HuH-7 (cell line): ENCODE measurements at regions not wholly inside any gene's neighbourhood (a gene's known extent, or its start where the extent isn't known, plus 50 kb on each side); places are given as distances from the start of the nearest gene placed in this dataset.
"Not testable (repeated sequence)": the region's sequence is repeated elsewhere in the genome, so short reads cannot be mapped to it uniquely, and the experiment has no call there.

ENCODE experiments used
- DNase-seq: peaks from one replicate; pipeline ENCODE4 v3.0.0; 2011; ENCODE audit warnings: low spot score

- peak; percentile 59 for DNase-seq
Observed at GRCh38 chr14:71165121-71166031, 258.1 kb downstream of the PCNX1 start.

- DNase-seq = peak; percentile 70
Observed at GRCh38 chr14:71166180-71166837, 259.1 kb downstream of the PCNX1 start.

GRCh38 chr14:71167325-71167950 is 260.2 kb downstream of the PCNX1 start:
- DNase-seq = not testable (repeated sequence)

- not testable (repeated sequence) for DNase-seq
Observed at GRCh38 chr14:71168161-71168560, 260.9 kb downstream of the PCNX1 start.

DNA sequence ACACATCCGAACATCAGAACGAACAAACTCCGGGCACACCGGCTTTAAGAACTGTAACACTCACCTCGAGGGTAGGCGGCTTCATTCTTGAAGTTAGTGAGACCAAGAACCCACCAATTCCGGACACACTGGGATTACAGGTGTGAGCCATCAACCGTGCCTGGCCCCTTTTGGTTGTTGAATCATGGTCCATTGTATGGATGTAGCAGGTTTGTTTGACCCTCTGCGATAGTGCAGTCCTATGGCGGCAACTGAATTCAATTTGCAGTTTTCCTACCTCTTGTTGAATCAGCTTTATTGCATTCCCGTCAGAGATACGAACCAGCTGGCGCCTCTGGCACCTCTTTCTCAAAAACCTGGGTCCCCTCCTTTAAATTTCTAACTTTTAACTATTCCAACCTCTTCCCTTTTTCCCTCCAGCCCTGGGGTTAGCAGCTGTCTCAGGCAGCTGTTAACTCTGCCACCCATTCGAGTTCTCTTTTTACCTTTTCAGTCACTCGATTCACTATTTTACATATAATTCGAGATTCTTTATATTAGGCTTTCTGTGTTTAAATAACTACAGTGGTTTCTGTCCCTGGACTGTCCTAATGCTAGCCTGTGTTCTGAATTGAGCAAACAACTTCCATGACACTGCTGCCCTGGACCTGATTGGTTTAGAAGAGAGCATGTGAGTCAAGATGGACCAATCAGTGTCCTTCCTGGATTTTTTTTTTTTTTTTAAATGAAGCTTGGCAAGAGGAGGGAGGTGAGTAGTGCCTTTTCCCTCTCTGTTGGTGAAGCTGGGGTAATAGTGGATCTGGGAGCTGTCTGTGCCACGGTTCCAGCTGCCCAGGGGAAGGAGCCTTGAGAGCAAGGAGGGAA is 261.5 kb downstream of the PCNX1 start:
- no peak for DNase-seq

DNA sequence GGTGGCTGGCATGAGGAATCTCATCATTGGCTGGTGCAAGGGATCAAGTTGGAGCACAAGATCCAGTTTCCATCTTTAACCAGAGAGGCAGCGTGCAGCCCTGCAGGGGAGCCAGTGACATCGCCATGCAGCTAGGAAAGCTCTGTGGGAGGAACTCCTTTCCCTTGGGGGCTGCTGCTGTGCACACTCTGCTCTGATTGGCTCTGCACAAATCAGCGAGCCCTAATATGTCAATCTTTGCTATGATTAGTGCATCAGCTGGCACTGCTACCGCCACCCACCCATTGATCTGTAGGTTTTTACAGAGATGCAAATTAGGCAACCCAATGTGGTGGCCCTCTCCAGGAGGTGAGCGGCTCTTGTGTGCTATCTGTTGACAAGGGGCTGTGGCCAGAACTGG is 262.6 kb downstream of the PCNX1 start:
- DNase-seq = no peak

GRCh38 chr14:71175491-71175890 is 268.2 kb downstream of the PCNX1 start:
- no peak for DNase-seq

DNA sequence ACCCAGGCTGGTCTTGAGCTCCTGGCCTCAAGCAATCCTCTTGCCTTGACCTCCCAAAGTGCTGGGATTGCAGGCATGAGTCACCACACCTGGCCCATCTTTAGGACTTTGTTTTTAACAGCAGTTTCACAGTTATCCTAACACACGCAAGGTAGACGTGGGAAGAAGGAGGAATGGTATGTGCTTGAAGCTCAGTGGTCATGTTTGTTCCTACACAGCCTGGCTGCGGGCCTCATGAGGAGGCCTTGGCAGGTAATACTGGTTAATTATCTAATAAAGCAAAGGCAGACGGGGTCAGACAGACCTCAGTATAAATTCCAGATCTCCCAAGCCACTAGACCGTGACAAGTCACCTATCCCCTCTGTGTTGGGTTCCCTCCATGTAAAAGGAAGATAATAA is 271.8 kb downstream of the PCNX1 start:
- no peak for DNase-seq

DNA sequence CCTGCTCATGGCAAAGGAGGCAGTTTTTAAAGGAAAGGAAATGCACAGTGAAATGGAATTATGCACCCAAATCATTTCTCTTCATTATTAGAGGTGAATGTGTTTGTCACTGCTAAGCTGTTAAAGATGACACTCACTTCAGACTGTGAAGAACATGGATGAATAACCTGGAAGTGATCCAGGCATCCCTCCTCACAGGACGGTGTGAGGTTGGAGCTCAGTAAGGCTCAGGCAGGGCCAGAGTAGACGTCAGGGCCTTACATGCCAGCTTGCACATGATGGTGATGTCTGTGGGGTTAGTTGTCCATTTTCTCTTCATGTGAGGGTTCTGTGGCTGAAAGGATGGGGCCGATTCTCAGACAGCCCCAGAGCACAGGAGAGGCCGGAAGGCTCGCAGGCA is 273.1 kb downstream of the PCNX1 start:
- no peak for DNase-seq

DNA sequence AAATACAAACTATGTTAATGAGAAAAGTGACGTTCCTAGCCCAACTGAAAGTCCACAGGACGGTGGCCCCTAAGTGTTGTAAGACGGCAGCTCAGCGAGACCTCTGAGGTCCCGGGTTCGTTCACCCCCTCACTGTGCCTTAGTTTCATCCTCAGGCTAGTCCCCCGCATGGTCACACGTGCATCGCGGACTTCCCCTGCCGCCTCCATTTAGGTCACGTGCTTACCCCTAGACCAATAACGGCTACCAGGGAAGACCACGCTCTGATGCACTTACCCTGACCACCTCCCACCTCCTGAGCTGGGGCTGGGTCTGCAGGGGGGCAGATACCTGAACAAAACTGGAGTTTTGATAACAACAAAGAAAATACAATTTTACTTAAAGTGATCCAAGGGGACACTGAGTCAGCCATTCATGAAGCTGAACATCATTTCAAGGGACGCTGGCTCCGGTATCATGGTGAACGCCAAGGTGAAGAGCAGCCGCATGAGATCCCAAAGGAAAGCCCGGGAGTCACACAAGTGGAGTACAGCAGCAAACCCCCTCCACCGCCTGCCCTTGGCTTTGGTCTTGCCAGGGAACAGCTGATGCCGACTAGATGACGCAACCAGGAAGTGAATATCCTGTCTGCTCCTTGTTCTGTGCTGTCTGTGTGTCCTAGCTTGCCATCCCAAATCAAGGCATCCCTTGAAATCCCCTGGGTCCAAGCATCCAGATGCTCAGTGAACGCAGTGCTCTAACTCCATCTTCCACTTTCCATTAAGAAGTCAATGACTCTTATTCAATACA is 274.1 kb downstream of the PCNX1 start:
- no peak for DNase-seq

DNA sequence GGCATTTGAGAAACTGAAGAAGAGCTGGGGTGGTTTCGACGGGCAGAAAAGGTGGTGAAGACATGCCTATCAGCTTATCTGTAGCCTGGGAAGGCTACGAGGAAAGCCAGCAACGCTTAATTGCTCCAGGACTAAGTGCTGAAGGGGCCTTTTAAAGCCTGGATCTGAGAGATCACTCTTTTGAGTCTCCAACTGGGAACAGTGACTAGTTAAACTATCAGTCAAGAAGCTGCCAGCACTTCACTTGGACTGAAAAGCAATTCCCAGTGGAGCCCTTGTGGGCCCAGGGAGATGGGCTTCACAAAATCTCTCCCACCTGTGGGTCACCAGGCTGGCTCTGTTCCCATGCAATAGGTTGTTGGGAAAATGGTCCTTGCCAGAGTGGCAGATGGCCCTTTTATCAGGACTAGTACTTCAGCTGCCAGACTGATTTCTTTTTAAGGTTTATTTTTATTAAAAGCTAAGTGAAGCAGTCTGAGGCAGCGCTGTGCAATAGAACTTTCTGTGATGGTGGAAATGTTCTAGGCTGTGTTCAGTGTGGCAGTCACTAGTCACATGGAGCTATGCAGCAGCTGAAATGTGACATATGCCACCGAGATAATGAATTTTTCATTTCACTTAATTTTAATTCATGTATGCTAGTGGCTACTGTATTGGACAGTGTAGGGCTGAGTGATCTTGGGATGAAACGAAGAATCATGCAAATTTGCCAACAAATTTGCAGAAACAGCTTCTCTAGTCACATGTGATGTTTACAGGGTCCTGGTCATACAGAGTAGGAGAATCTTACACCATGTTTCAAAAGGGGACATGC is 276.8 kb downstream of the PCNX1 start:
- DNase-seq = no peak

DNA sequence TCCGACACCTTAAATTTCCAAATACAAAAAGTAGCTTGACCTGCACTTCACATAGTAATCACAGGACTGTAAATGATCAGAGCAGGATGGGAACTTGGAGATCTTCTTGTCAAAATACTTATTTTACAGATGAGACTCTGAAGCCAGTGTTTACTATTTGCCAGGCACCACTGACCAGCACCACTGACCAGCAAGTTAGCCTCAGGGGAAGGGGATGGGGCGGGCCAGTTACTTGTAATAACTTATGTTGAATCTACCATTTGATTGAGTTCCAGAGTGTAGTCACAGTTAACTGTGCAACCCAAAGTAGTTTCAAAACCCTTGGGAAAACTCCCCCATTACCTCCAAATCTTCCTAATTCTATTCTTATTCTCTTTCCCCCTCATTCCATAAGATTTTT is 278.4 kb downstream of the PCNX1 start:
- DNase-seq = no peak

- no peak for DNase-seq
Observed at GRCh38 chr14:71187633-71188356, 280.5 kb downstream of the PCNX1 start.

DNA sequence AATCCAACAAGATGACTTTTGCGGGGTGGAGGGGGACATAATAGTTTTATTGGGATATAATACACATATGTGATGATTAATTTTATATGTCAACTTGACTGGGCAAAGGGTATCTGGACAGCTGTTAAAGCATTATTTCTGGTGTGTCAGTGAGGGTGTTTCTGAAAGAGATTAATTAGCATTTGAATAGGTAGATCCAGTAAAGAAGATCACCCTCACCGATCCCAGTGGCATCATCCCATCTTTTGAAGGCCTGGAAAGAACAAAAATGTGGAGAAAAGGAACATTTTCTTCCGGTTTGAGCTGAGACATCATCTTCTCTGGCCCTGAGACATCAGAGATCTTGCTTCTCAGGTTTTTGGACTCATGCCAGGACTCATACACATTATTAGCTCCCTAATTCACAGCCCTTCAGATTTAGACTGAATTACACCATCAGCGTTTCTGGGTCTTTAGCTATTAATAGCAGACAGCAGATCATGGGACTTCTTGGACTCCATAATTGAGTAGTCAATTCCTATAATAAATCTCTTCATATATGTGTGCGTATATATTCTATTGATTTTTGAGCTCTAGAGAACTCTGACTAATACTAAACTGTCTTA is 283.6 kb downstream of the PCNX1 start:
- no peak for DNase-seq

DNA sequence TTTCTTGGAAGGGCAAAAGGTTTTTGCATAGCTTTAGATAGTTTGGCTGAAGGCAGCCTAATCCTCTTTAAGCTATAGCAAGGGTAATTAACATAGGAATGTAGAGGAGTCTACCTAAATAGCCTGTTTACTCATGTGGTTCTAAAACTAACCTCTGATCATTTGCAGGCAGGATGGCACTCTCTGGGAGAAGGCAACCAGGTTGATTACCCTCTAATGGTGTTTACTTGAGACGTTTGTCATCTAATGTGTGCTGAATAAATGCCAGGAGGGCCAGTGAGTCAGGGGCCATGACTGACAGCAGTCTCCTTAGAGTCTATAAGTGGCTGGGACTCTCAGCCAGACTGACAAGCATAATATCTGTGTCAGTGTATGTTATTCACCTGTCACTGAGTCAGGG is 286.4 kb downstream of the PCNX1 start:
- DNase-seq = no peak

- DNase-seq = no peak
Observed at GRCh38 chr14:71194251-71194650, 287.0 kb downstream of the PCNX1 start.

GRCh38 chr14:71196921-71197320 is 289.7 kb downstream of the PCNX1 start:
- no peak for DNase-seq

DNA sequence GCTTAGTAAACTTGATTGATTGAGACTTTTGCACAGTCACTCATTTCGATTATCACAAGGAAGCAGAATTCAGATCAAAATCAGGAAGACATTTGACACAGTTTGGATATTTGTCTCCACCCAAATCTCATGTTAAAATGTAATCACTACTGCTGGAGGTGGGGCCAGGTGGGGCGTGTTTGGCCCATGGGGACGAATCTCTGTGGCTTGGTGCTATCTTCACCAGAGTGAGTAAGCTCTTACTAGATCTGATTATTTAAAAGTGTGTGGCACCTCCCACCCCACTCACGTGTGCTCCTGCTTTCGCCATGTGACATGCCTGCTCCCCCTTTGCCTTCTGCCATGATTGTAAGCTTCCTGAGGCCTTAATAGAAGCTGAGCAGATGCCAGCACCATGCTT is 291.4 kb downstream of the PCNX1 start:
- no peak for DNase-seq

GRCh38 chr14:71201840-71202239 is 294.6 kb downstream of the PCNX1 start:
- DNase-seq = no peak
